ENCODE measurements at regions not wholly inside any gene's neighbourhood (a gene's known extent, or its start where the extent isn't known, plus 50 kb on each side); places are given as distances from the start of the nearest gene placed in this dataset.

- 0% methylated on average over 3 of the region's 3 CpGs for WGBS (ENCODE audit: insufficient coverage, insufficient replicate concordance, low lambda C conversion rate, missing lambda C conversion rate)
- BruUV-seq (replicated peaks): no TSS peak
- TF ChIP-seq POLR2AphosphoS5 (IDR thresholded peaks at IDR 0.05; ENCODE audit: low read length) (no peak), BRCA1 (IDR thresholded peaks at IDR 0.05; ENCODE audit: low read depth, low read length) (no peak), FOXM1 (IDR thresholded peaks at IDR 0.05; ENCODE audit: low read depth, low read length) (0 out of 2 replicates have a peak, but pooled peaks have one; percentile 54), HSF1 (IDR thresholded peaks at IDR 0.05; ENCODE audit: low read depth, low read length) (no peak), ZBTB33 (IDR thresholded peaks at IDR 0.05) (no peak), YY1 (IDR thresholded peaks at IDR 0.05; ENCODE audit: low read depth, low read length) (no peak), IKZF2 (IDR thresholded peaks at IDR 0.05) (peak; percentile 46 to 54; a peak in 2 of 4 replicates), ELK1 (IDR thresholded peaks at IDR 0.05; ENCODE audit: low read depth, low read length) (no peak), ATF2 (IDR thresholded peaks at IDR 0.05; ENCODE audit: low read length) (no peak; the same call in 1 of the 2 replicates), FOS (IDR thresholded peaks at IDR 0.05; ENCODE audit: borderline replicate concordance, extremely low read depth, insufficient read length) (no peak), NFYB (IDR thresholded peaks at IDR 0.05; ENCODE audit: insufficient read depth, low read depth, low read length) (no peak), NR2C1 (IDR thresholded peaks at IDR 0.05) (no peak), CREM (IDR thresholded peaks at IDR 0.05; ENCODE audit: low read depth) (no peak), ZBED1 (IDR thresholded peaks at IDR 0.05; ENCODE audit: borderline replicate concordance) (0 out of 2 replicates have a peak, but pooled peaks have one; percentile 49)
- TF ChIP-seq, protein P1, sequence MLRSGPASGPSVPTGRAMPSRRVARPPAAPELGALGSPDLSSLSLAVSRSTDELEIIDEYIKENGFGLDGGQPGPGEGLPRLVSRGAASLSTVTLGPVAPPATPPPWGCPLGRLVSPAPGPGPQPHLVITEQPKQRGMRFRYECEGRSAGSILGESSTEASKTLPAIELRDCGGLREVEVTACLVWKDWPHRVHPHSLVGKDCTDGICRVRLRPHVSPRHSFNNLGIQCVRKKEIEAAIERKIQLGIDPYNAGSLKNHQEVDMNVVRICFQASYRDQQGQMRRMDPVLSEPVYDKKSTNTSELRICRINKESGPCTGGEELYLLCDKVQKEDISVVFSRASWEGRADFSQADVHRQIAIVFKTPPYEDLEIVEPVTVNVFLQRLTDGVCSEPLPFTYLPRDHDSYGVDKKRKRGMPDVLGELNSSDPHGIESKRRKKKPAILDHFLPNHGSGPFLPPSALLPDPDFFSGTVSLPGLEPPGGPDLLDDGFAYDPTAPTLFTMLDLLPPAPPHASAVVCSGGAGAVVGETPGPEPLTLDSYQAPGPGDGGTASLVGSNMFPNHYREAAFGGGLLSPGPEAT (IDR thresholded peaks at IDR 0.05; ENCODE audit: low read depth): 0 out of 2 replicates have a peak, but pooled peaks have one; percentile 29
Observed at GRCh38 chr6:137638926-137639706, 144.9 kb upstream of the OLIG3 start.

More at GRCh38 chr6:137638926-137639706, 144.9 kb upstream of the OLIG3 start:
- Histone ChIP-seq H4K20me1 (ENCODE audit: control insufficient read depth, insufficient read depth) (no peaks in the 10 kb centered on the region), H3K9me3 (replicated peaks; ENCODE audit: control insufficient read depth, insufficient read depth, low read length) (no peaks in the 10 kb centered on the region; the same call in 1 of the 3 replicates), H3K79me2 (ENCODE audit: control insufficient read depth, insufficient read depth, low read length) (no peaks in the 10 kb centered on the region), H3K4me3 (peak overlapping the region; percentile 1; the same call in 1 of the 2 replicates), H3K36me3 (ENCODE audit: control insufficient read depth in 2 of 2, insufficient read depth in 2 of 2, low read length in 1 of 2) (no peaks in the 10 kb centered on the region), H3K9ac (ENCODE audit: control insufficient read depth, insufficient read depth, low read length) (no peak overlapping the region), H3K4me2 (ENCODE audit: control insufficient read depth, insufficient read depth) (peak overlapping the region; percentile 26; the same call in 1 of the 2 replicates), H3K27me3 (replicated peaks in 1 of 2; ENCODE audit: control insufficient read depth in 2 of 2, insufficient read depth in 2 of 2, low read length in 1 of 2) (no peaks in the 10 kb centered on the region), H3K27ac (ENCODE audit: control insufficient read depth, insufficient read depth) (peak overlapping the region; percentile 16; the same call in 1 of the 2 replicates), H3K4me1 (ENCODE audit: control insufficient read depth, insufficient read depth, low read length) (peaks cover 35% of the 10 kb centered on the region), H2AFZ (ENCODE audit: control insufficient read depth, low read depth, low read length) (peak overlapping the region; percentile 45)
- ChIA-PET RAD21 (ENCODE audit: unreplicated experiment) (interaction anchor here (0.7 to 2.6 kb wide), 14 partner anchors 9 to 562 kb away, joined by 3 to 15 read pairs (median 4); no protein-coding TSS in a partner anchor), CTCF (interaction anchor here (0.7 to 4.1 kb wide), 17 partner anchors 12 to 671 kb away, joined by 3 to 25 read pairs (median 4); no protein-coding TSS in a partner anchor), POLR2A (interaction anchor here (1.0 to 1.4 kb wide), 4 partner anchors 10 to 477 kb away, joined by 3 to 5 read pairs (median 4); no protein-coding TSS in a partner anchor), SMC1A (ENCODE audit: uncharacterized antibody, unreplicated experiment) (interaction anchor here (0.6 to 2.7 kb wide), 22 partner anchors 10 to 666 kb away, joined by 3 to 20 read pairs (median 4); no protein-coding TSS in a partner anchor)
- no peak for FAIRE-seq
- in situ Hi-C loops (cut with MboI): no loop called here
- no peak for DNase-seq (ENCODE audit: low read depth, low spot score)
- intact Hi-C loops (cut with micrococcal nuclease; ENCODE audit: unreplicated experiment): no loop called here
- peak; percentile 56 for ATAC-seq
